Activated naive CD8-positive, alpha-beta T cell treated with anti-CD3 and anti-CD28 coated beads for 36 hours (primary cell): ENCODE measurements at regions not wholly inside any gene's neighbourhood (a gene's known extent, or its start where the extent isn't known, plus 50 kb on each side); places are given as distances from the start of the nearest gene placed in this dataset.
"Not testable (repeated sequence)": the region's sequence is repeated elsewhere in the genome, so short reads cannot be mapped to it uniquely, and the experiment has no call there.

Experiments
- DNase-seq: peaks from one replicate; pipeline ENCODE4 v3.0.0; 2021
- H3K27ac Mint-ChIP-seq: one replicate; pipeline ENCODE4 v1.8.0; 2022; ENCODE audit warnings: mild to moderate bottlenecking, moderate library complexity, mixed read lengths
- H3K27me3 Mint-ChIP-seq: one replicate; pipeline ENCODE4 v1.8.0; 2022; ENCODE audit warnings: mild to moderate bottlenecking, mixed read lengths
- H3K36me3 Mint-ChIP-seq: one replicate; pipeline ENCODE4 v1.8.0; 2021; ENCODE audit warnings: mild to moderate bottlenecking, mixed read lengths
- H3K4me1 Mint-ChIP-seq: one replicate; pipeline ENCODE4 v1.8.0; 2021; ENCODE audit warnings: mixed read lengths
- H3K4me3 Mint-ChIP-seq: one replicate; pipeline ENCODE4 v1.8.0; 2022; ENCODE audit warnings: mild to moderate bottlenecking, moderate library complexity, mixed read lengths
- H3K9me3 Mint-ChIP-seq: one replicate; pipeline ENCODE4 v1.8.0; 2022; ENCODE audit warnings: mixed read lengths

DNA sequence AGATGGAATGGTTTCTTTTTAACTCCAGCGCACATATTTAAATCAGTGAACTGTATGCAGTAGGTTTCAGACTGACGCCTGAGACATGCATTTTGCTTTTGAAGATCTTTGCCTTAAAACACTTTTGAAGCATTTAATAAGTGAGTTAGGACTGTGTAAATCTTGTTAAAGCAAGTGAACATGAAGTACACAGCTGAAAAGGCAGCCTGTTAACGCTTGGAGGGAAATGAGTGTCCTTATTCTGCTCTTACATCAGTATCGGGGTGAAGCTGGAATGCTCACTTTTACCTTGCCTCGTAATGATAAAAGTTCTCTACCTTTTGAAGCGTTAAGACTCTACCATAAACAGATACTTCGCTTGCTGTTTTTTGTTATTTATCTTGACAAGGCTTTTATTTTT, 552.2 kb downstream of the ZNF608 start:
- no peaks in the 10 kb centered on the region for H3K4me1 Mint-ChIP-seq
- no peak overlapping the region for H3K4me3 Mint-ChIP-seq
- no peaks in the 10 kb centered on the region for H3K36me3 Mint-ChIP-seq
- no peak overlapping the region for H3K27ac Mint-ChIP-seq
- H3K9me3 Mint-ChIP-seq = no peaks in the 10 kb centered on the region
- H3K27me3 Mint-ChIP-seq = no peaks in the 10 kb centered on the region
- DNase-seq = no peak

DNA sequence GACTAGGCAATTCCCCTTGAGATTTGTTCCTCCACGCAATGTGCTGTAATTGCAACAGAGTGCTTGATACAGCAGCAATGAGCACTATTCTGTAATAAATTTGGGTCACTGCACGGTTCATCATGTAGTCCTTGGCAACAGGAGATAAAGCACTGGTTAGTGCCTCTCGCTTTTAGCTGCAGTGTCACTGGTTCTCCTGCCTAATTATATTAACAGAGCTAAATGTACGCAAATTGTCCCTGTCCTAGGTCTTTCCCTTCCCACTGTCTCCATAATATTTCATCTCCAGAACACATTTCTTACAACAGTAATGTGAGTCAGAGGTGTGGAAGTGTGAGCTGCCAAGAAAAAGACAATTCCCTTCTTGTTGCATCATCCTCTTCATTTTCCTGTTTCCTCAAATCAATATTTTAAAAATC, 553.1 kb downstream of the ZNF608 start:
- H3K36me3 Mint-ChIP-seq = no peaks in the 10 kb centered on the region
- H3K4me1 Mint-ChIP-seq = no peaks in the 10 kb centered on the region
- H3K4me3 Mint-ChIP-seq = no peak overlapping the region
- no peak overlapping the region for H3K27ac Mint-ChIP-seq
- no peaks in the 10 kb centered on the region for H3K9me3 Mint-ChIP-seq
- no peaks in the 10 kb centered on the region for H3K27me3 Mint-ChIP-seq
- no peak for DNase-seq

DNA sequence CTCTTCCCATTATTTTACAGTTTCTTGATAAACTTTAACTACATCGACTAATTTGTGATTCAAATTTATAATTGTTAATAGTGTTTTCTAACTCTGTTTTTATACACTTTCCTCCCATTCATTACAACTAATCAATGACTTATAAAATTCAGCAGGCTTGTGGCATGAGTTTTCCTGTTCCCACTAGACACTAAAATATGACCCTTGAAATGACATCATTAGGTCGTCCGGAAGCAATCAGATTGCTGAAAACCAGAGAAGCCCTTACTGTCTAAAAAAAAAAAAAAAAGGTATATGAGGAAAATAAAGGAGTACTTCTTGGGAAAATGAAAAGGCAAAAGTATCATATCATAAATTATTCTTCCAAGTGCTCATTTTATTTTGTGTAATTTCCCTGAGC, 553.7 kb downstream of the ZNF608 start:
- Mint-ChIP-seq H3K9me3 (no peaks in the 10 kb centered on the region), H3K4me1 (no peaks in the 10 kb centered on the region), H3K36me3 (no peaks in the 10 kb centered on the region), H3K27ac (no peak overlapping the region), H3K4me3 (no peak overlapping the region), H3K27me3 (no peaks in the 10 kb centered on the region)
- no peak for DNase-seq

DNA sequence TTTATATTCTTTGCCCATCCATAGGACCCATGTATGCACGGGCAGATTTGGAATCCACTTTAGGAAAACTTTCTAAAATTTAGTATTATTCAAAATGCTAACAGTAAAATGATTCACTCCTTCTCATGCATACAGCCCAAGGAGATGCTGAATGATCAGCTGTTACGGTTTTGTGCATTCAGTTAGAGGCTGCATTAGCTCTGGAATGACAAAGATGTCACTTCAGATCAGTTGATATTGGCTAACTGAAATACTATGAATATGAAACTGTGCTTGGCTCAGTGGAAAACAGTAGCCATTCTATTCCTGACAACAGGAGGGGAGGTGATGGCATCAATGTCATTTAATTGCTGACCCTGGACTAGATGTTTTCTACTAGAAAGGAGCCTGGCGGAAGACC, 560.7 kb downstream of the ZNF608 start:
- Mint-ChIP-seq H3K27me3 (no peaks in the 10 kb centered on the region), H3K36me3 (no peaks in the 10 kb centered on the region), H3K4me1 (no peaks in the 10 kb centered on the region), H3K9me3 (no peaks in the 10 kb centered on the region), H3K4me3 (no peak overlapping the region), H3K27ac (no peak overlapping the region)
- no peak for DNase-seq

DNA sequence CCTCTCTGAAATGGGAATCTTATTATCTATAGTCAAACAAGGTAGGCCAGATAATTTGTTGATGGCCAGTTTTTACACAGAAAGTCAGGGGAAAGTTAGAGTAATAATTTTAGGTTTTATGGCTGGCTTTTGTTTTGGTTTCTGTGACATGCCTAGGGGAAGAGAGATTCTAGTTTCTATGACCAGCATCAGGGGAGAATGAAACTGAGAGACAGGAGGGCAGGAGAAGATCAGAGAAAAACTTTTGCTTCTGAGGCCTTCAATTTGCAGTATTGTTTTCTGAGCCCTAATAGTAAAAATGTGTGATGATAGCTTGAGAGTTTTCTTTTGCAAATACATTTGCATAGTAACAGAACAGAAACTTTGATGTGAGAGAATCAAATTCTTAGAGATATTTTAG, 564.3 kb downstream of the ZNF608 start:
- Mint-ChIP-seq H3K4me1 (no peaks in the 10 kb centered on the region), H3K27me3 (no peaks in the 10 kb centered on the region), H3K9me3 (no peaks in the 10 kb centered on the region), H3K4me3 (no peak overlapping the region), H3K27ac (no peak overlapping the region), H3K36me3 (no peaks in the 10 kb centered on the region)
- DNase-seq = no peak

DNA sequence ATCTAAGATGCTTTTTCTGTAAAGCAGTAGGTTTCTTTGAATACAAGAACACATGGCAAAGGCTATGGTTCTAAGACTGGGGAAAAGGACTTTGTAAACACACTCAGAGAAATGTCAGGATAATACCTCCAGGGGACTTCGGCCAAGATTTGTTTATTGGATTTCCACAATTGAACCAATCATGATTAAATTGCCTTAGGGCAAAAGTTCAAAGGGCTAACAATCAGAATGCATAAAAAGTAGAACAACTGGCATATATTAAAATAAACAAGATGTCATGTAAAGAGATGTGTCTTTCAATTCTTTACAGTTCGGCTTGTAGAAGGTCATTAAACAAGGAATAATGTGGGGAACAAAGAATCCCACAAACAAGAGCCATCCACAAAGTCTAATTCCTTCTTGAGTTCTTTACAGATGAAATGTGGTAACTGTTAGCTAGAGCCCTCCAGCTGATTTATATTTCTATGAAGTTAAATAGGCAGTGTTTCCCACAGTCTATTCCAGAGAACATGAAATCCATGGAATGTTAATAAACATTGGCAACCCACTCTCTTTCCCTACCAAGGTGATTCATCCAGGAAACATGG, 565.5 kb downstream of the ZNF608 start:
- H3K4me1 Mint-ChIP-seq = no peaks in the 10 kb centered on the region
- no peak overlapping the region for H3K27ac Mint-ChIP-seq
- H3K27me3 Mint-ChIP-seq = no peaks in the 10 kb centered on the region
- H3K4me3 Mint-ChIP-seq = no peak overlapping the region
- H3K9me3 Mint-ChIP-seq = no peaks in the 10 kb centered on the region
- H3K36me3 Mint-ChIP-seq = no peaks in the 10 kb centered on the region
- DNase-seq = no peak

DNA sequence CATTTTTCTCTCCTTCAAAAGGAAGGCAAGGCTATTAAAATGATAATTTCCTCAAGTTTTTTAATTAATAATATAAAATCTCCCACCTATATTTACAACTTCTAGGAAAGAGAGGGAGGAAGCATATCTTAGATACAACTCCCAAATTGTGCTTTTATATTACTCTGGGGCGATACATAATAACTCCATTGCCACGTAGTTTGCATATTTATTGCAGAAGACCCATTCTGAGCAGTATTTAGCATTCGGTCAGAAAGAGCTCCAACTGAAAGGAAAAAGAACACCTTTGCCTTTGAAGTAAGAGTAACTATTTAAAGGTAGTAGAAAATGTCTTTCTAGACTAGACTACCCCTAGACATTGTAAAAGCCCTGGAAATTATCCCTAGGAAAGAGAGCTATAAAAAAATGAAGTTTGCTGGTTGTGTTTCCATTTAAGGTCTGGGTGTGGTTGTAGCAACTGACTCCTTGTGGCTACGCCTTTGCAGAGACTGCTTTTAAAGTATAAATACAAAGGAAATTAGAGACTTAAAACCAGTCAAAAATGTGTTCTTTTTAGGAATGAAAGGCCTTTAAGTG, 566.1 kb downstream of the ZNF608 start:
- no peaks in the 10 kb centered on the region for H3K36me3 Mint-ChIP-seq
- no peak for DNase-seq
- no peak overlapping the region for H3K4me3 Mint-ChIP-seq
- no peaks in the 10 kb centered on the region for H3K9me3 Mint-ChIP-seq
- no peak overlapping the region for H3K27ac Mint-ChIP-seq
- no peaks in the 10 kb centered on the region for H3K27me3 Mint-ChIP-seq
- H3K4me1 Mint-ChIP-seq = no peaks in the 10 kb centered on the region

DNA sequence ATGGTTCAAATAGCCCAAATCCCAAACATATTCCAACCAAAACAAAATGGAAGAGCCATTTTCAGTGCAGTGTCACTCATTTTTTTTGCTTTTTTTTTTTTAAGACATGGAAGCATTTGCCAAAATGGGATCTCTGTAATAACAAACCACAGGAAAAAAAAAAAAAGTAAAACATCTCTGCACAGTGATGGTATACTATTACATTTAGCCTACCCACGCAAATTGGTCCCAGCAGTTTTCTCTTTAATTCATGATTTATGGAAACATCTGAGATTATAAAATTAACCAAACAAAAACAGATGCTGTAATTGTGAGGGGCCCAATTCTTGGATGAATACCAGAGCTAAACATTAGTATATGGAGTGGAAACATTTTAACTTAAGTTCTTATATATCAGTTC, 566.6 kb downstream of the ZNF608 start:
- no peak overlapping the region for H3K4me3 Mint-ChIP-seq
- H3K27ac Mint-ChIP-seq = no peak overlapping the region

DNA sequence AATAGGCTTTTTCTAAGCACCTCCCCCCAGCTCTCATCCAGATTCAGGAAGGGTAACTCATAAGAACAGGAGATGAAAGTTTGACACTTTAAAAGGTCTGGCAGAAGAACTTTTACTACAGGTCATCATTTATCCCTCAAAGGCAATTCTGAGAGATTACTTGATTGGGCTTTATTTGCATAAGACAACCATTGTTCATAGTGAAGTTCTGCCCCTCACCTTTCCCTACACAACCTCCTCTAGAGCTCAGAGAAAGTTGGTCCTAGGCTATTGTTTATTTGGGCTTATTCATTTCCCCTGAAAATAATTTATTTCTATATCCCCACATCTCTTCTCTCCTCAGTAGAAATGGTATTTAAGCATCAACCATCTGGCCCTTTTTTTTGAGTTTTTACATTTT, 568.4 kb downstream of the ZNF608 start:
- no peak overlapping the region for H3K27ac Mint-ChIP-seq

More for the DNA sequence above, 566.6 kb downstream of the ZNF608 start:
- H3K4me1 Mint-ChIP-seq = no peaks in the 10 kb centered on the region
- no peak for DNase-seq
- no peaks in the 10 kb centered on the region for H3K27me3 Mint-ChIP-seq
- H3K36me3 Mint-ChIP-seq = no peaks in the 10 kb centered on the region
- no peaks in the 10 kb centered on the region for H3K9me3 Mint-ChIP-seq

DNA sequence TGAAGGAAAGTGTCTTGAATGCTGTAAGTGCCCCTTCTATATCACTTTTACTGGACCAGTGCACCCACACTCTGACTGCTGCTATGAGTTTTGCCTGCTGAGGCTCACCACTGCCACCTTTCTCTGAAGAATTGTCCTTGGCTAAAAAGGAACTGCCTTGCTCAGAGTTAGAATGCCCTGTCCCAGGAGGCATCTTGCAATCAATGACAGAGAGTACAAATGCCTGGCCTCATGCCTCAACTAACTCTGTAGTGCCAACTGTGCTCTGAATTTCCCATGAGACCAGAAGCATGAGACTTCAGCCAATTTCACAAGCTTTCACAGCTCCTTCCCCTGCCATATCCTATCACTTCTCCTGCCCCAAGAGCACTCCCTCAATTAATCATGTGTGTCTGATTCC, 569.7 kb downstream of the ZNF608 start:
- no peak for DNase-seq
- Mint-ChIP-seq H3K27me3 (no peaks in the 10 kb centered on the region), H3K4me3 (no peak overlapping the region), H3K4me1 (no peaks in the 10 kb centered on the region), H3K36me3 (no peaks in the 10 kb centered on the region), H3K27ac (no peak overlapping the region), H3K9me3 (peaks cover 10% of the 10 kb centered on the region)

More for the DNA sequence above, 568.4 kb downstream of the ZNF608 start:
- no peaks in the 10 kb centered on the region for H3K4me1 Mint-ChIP-seq
- H3K36me3 Mint-ChIP-seq = no peaks in the 10 kb centered on the region
- peaks cover 1% of the 10 kb centered on the region for H3K9me3 Mint-ChIP-seq
- H3K27me3 Mint-ChIP-seq = no peaks in the 10 kb centered on the region
- no peak for DNase-seq
- no peak overlapping the region for H3K4me3 Mint-ChIP-seq

DNA sequence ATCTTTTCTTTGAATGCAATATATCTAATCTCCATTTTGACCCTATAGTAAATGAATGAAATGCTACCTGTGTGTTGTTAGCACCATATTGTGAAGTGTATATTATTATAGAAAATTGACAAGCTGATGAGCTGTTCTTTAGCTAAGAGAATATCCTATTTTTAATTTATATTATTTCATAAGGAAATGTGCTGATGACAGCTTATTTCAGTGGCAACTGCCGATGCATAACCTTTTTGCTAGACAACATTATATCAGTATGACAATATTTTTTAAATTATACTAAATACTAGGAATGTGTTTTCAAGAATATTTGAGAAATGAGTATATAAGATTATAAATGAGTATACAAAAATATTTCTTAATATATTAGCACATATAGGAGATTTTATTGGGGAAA, 573.1 kb downstream of the ZNF608 start:
- peaks cover 15% of the 10 kb centered on the region for H3K9me3 Mint-ChIP-seq
- no peak for DNase-seq
- no peaks in the 10 kb centered on the region for H3K4me1 Mint-ChIP-seq
- no peaks in the 10 kb centered on the region for H3K27me3 Mint-ChIP-seq
- no peak overlapping the region for H3K4me3 Mint-ChIP-seq
- no peaks in the 10 kb centered on the region for H3K36me3 Mint-ChIP-seq
- H3K27ac Mint-ChIP-seq = no peak overlapping the region

DNA sequence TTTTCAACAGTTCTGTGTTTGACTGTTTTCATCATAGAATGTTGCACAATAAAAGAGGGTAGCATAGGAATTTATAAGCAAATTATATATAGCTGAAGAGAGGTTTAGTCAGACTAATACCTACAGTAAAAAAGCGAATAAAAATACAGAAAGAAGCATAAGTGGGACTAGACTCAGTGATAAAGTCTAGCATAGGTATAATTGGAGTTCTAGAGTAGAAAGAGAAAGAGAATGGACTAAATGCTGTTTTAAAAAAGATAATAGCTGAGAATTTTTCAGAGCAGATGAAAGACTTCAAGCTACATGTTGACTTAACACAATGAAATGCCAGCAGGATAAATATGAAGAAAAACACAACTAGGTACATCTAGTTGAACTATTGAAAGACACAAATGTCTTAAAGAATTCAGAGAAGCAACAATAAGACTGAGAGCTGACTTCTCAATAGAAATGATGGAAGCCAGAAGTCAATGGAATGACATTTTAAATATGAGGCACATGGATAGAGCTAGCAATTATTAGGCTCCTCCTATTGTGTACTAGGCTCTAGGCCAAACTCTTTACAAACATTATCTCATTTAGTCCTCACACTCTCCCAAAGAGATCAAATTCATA, 573.9 kb downstream of the ZNF608 start:
- DNase-seq = no peak
- Mint-ChIP-seq H3K4me3 (no peak overlapping the region), H3K27ac (no peak overlapping the region), H3K9me3 (peaks cover 19% of the 10 kb centered on the region), H3K27me3 (no peaks in the 10 kb centered on the region), H3K36me3 (no peaks in the 10 kb centered on the region), H3K4me1 (no peaks in the 10 kb centered on the region)

DNA sequence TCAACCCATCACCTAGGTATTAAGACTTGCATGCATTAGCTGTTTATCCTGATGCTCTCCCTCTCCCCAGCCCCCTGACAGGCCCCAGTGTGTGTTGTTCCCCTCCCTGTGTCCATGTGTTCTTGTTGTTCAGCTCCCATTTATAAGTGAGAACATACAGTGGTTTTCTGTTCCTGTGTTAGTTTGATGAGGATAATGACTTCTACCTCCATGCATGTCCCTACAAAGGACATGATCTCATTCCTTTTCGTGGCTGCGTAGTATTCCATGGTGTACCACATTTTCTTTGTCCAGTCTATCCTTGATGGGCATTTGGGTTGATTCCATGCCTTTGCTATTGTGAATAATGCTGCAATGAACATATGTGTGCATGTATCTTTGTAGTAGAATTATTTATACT, 578.3 kb downstream of the ZNF608 start:
- not testable (repeated sequence) for H3K27ac Mint-ChIP-seq, H3K27me3 Mint-ChIP-seq, DNase-seq, H3K4me3 Mint-ChIP-seq, H3K36me3 Mint-ChIP-seq, H3K4me1 Mint-ChIP-seq
- peaks cover 18% of the 10 kb centered on the region for H3K9me3 Mint-ChIP-seq

DNA sequence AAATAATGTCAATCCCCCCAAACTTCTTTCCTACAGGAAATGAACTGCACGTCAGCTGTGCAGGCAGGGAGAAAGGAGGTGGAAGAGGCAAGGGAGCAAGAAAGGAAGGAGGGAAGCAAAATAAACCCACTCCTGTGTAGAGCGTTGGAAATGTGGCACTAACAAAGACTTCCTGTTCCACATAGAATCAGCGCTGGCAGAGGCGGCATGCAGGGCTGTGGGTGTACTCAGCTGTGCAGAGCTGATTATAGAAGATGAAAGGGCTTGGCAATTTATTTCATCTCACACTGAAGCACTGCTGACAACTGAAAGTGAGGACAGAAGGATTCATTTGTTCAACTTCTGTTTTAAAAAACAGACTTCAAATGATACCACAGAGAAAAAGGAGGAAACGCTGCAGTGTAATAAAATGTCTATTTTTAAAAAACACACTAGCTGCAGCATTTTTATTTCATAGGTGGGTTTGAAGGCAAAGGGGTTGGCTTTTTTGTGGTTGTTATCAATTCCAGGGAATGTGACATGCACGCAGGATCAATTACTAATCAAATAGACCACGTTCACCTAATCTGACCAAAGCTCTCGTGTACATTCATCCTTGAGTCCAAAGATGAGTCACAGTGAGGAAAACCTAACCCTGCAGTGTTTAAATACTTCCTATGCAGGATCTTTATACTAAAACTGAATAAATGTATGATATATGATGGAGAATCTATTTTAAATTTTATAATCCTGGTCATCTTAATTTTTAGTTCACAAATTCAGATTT, 583.5 kb downstream of the ZNF608 start:
- no peaks in the 10 kb centered on the region for H3K27me3 Mint-ChIP-seq
- peaks cover 6% of the 10 kb centered on the region for H3K4me1 Mint-ChIP-seq
- peak; percentile 2 for DNase-seq
- H3K4me3 Mint-ChIP-seq = peak overlapping the region; percentile 27
- H3K36me3 Mint-ChIP-seq = no peaks in the 10 kb centered on the region
- no peaks in the 10 kb centered on the region for H3K9me3 Mint-ChIP-seq
- H3K27ac Mint-ChIP-seq = no peak overlapping the region

DNA sequence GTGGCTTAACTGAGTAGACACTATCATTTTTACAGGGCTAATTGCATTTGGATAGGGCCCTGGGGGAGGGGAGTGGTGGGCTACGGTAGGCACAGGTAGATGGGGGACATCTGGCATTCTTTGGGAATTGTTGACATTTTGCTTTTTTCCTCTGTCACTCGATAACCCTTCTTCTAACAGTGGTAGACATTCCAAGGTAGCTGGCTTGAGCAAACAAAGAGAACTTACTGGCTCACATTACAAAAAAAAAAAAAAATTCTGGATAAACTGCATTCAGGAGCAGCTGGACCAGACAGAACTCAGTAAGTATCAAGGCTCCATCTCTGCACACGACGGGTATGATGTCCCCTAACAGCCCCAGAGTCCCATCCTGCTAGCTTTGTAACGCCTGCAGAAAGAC, 585.2 kb downstream of the ZNF608 start:
- Mint-ChIP-seq H3K4me1 (peaks cover 10% of the 10 kb centered on the region), H3K36me3 (no peaks in the 10 kb centered on the region), H3K27me3 (no peaks in the 10 kb centered on the region), H3K4me3 (no peak overlapping the region), H3K27ac (no peak overlapping the region), H3K9me3 (no peaks in the 10 kb centered on the region)
- DNase-seq = no peak
